H9 (cell line): ENCODE measurements at regions not wholly inside any gene's neighbourhood (a gene's known extent, or its start where the extent isn't known, plus 50 kb on each side); places are given as distances from the start of the nearest gene placed in this dataset.

ENCODE experiments used
- DNase-seq: peaks from one replicate; pipeline ENCODE4 v3.0.0-alpha.2; 2017
- H2AFZ ChIP-seq: one replicate; pipeline ENCODE4 v1.6.1; 2013; ENCODE audit warnings: mild to moderate bottlenecking, low read length, control low read depth, moderate library complexity
- H2AK5ac ChIP-seq: 2 replicates; pipeline ENCODE4 v1.6.1; 2013; ENCODE audit warnings: low read length, control low read depth, mixed read lengths; ENCODE audit not compliant: insufficient read length
- H2BK120ac ChIP-seq: one replicate; pipeline ENCODE4 v1.6.1; 2013; ENCODE audit warnings: low read depth, mild to moderate bottlenecking, low read length, control low read depth, inconsistent platforms; ENCODE audit not compliant: poor library complexity, severe bottlenecking
- H2BK12ac ChIP-seq: 2 replicates; pipeline ENCODE4 v1.6.1; 2013; ENCODE audit warnings: low read length, control low read depth, mixed read lengths, low read depth; ENCODE audit not compliant: insufficient read length
- H2BK15ac ChIP-seq: 2 replicates; pipeline ENCODE4 v1.6.1; 2013; ENCODE audit warnings: low read depth, low read length, control low read depth
- H2BK20ac ChIP-seq: one replicate; pipeline ENCODE4 v1.6.1; 2013; ENCODE audit warnings: low read depth, mild to moderate bottlenecking, low read length, control low read depth, inconsistent platforms; ENCODE audit not compliant: poor library complexity, severe bottlenecking
- H2BK5ac ChIP-seq: 2 replicates; pipeline ENCODE4 v1.6.1; 2013; ENCODE audit warnings: low read length, control low read depth, mixed read lengths; ENCODE audit not compliant: insufficient read length
- H3K14ac ChIP-seq: 2 replicates; pipeline ENCODE4 v1.6.1; 2013; ENCODE audit warnings: low read length, control low read depth; ENCODE audit not compliant: insufficient read depth
- H3K18ac ChIP-seq: 2 replicates; pipeline ENCODE4 v1.6.1; 2013; ENCODE audit warnings: low read depth, mild to moderate bottlenecking, mixed read lengths, low read length, control low read depth; ENCODE audit not compliant: insufficient read length
- H3K23ac ChIP-seq: 2 replicates; pipeline ENCODE4 v1.6.1; 2013; ENCODE audit warnings: low read length, control low read depth, mixed read lengths, low read depth; ENCODE audit not compliant: insufficient read length
- H3K23me2 ChIP-seq: 2 replicates; pipeline ENCODE4 v1.6.1; 2013; ENCODE audit warnings: low read depth, mild to moderate bottlenecking, mixed read lengths, low read length, control low read depth; ENCODE audit not compliant: insufficient read length, poor library complexity, severe bottlenecking
- H3K27ac ChIP-seq: 2 replicates; pipeline ENCODE4 v1.5.1; 2013; ENCODE audit warnings: low read length, control low read depth, mixed read lengths, low read depth; ENCODE audit not compliant: insufficient read length
- H3K27me3 ChIP-seq: 2 replicates; pipeline ENCODE4 v1.6.1; 2013; ENCODE audit warnings: low read length, control low read depth, inconsistent platforms; ENCODE audit not compliant: insufficient read depth
- H3K4ac ChIP-seq: 2 replicates; pipeline ENCODE4 v1.6.1; 2013; ENCODE audit warnings: low read depth, mild to moderate bottlenecking, control low read depth, inconsistent platforms, low read length, moderate library complexity
- H3K4me1 ChIP-seq: 2 replicates; pipeline ENCODE4 v1.6.1; 2013; ENCODE audit warnings: low read length, control low read depth, inconsistent platforms; ENCODE audit not compliant: insufficient read depth
- H3K4me2 ChIP-seq: 2 replicates; pipeline ENCODE4 v1.6.1; 2013; ENCODE audit warnings: low read length, control low read depth, mixed read lengths; ENCODE audit not compliant: insufficient read length, insufficient read depth
- H3K56ac ChIP-seq: 2 replicates; pipeline ENCODE4 v1.6.1; 2013; ENCODE audit warnings: low read depth, mild to moderate bottlenecking, mixed read lengths, low read length, control low read depth; ENCODE audit not compliant: insufficient read length
- H3K79me1 ChIP-seq: 2 replicates; pipeline ENCODE4 v1.6.1; 2013; ENCODE audit warnings: low read depth, mild to moderate bottlenecking, moderate library complexity, low read length, control low read depth, inconsistent platforms; ENCODE audit not compliant: insufficient read depth, poor library complexity, severe bottlenecking
- H3K79me2 ChIP-seq: 2 replicates; pipeline ENCODE4 v1.6.1; 2013; ENCODE audit warnings: low read length, control low read depth, inconsistent platforms; ENCODE audit not compliant: insufficient read depth
- H3K9ac ChIP-seq: 2 replicates; pipeline ENCODE4 v1.6.1; 2013; ENCODE audit warnings: low read length, control low read depth, mixed read lengths; ENCODE audit not compliant: insufficient read length; ENCODE audit errors: extremely low read depth
- H3K9me3 ChIP-seq: one replicate; pipeline ENCODE4 v1.6.1; 2013; ENCODE audit warnings: low read depth, low read length, inconsistent platforms; ENCODE audit not compliant: control insufficient read depth
- H3T11ph ChIP-seq: one replicate; pipeline ENCODE4 v1.6.1; 2013; ENCODE audit warnings: mild to moderate bottlenecking, low read length, control low read depth, inconsistent platforms
- H4K20me1 ChIP-seq: one replicate; pipeline ENCODE4 v1.6.1; 2013; ENCODE audit not compliant: control insufficient read depth, insufficient read length, insufficient read depth
- H4K5ac ChIP-seq: 2 replicates; pipeline ENCODE4 v1.6.1; 2013; ENCODE audit warnings: low read depth, mild to moderate bottlenecking, mixed read lengths, low read length, control low read depth; ENCODE audit not compliant: insufficient read length
- H4K8ac ChIP-seq: replicated peaks from 2 replicates; pipeline ENCODE4 v1.6.1; 2013; ENCODE audit warnings: low read length, control low read depth, mixed read lengths, low read depth; ENCODE audit not compliant: insufficient read length
- H4K91ac ChIP-seq: 2 replicates; pipeline ENCODE4 v1.6.1; 2013; ENCODE audit warnings: low read depth, mild to moderate bottlenecking, moderate library complexity, mixed read lengths, low read length, control low read depth; ENCODE audit not compliant: insufficient read length
- H3K27ac Mint-ChIP-seq, 3 experiments: 2 replicates in 2 of 3; 3 replicates in 1 of 3; pipeline ENCODE4 v1.8.0; 2020 to 2021; ENCODE audit warnings: mixed read lengths in 3 of 3, mild to moderate bottlenecking in 1 of 3, moderate library complexity in 1 of 3
- H3K27me3 Mint-ChIP-seq: 2 replicates; pipeline ENCODE4 v1.8.0; 2021; ENCODE audit warnings: low read depth, mild to moderate bottlenecking, moderate library complexity, mixed read lengths
- H3K36me3 Mint-ChIP-seq, 3 experiments: 2 replicates in 2 of 3; 3 replicates in 1 of 3; pipeline ENCODE4 v1.8.0; 2020 to 2021; ENCODE audit warnings: low read depth in 3 of 3, mixed read lengths in 3 of 3; ENCODE audit not compliant: insufficient read depth in 1 of 3
- H3K4me1 Mint-ChIP-seq, 2 experiments: 2 replicates each; pipeline ENCODE4 v1.8.0; 2020; ENCODE audit warnings: mixed read lengths in 2 of 2
- H3K4me3 Mint-ChIP-seq, 2 experiments: 2 replicates in 1 of 2; 3 replicates in 1 of 2; pipeline ENCODE4 v1.8.0; 2020 to 2021; ENCODE audit warnings: mild to moderate bottlenecking in 2 of 2, mixed read lengths in 2 of 2, moderate library complexity in 1 of 2
- H3K9me3 Mint-ChIP-seq, 2 experiments: 2 replicates in 1 of 2; 3 replicates in 1 of 2; pipeline ENCODE4 v1.8.0; 2020; ENCODE audit warnings: mild to moderate bottlenecking in 2 of 2, mixed read lengths in 2 of 2, moderate library complexity in 1 of 2
- WGBS: extraction: QIAGEN DNeasy Blood & Tissue Kit; methylation state at CpG from one replicate; pipeline ENCODE4 v1.1.7; 2013; ENCODE audit warnings: missing lambda C conversion rate, low lambda C conversion rate, mixed read lengths; ENCODE audit not compliant: insufficient read length; ENCODE audit errors: extremely low coverage; 5-methylcytosine and 5-hydroxymethylcytosine counted together
- TF ChIP-seq, protein P1 (sequence below): fragments of 200-600 bp; sonication (generic); conservative IDR thresholded peaks from 3 replicates; pipeline ENCODE4 v1.8.0; 2021; ENCODE audit warnings: antibody characterized with exemption, mild to moderate bottlenecking

DNA sequence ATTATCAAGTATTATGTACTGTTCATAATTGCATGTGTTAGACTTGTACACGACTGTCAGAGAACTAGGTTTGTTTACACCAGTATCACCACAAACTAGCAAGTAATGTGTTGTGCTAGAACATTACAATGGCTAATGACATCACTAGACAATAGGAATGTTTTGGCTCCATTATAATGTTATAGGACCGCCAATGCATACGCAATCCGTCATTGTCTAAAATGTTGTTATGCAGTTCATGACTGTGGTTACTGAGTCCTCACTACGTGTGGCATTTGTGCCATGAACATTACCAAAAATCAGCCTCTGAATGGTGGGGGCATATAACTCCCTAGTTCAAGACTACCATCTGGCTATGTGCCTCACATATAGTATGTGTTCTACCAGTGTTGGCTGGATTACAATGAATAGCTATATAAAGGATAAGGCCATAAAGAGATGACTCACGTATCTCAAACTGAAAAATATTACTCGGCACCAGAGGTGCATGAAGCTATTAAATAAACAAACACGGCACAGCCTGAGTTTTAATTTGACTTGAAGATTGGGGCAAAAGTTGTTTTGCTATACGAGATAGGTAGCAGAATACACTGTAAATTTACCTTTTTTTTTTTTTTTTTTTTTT, 89.1 kb upstream of the COL24A1 start:
- Histone ChIP-seq H2BK12ac (no peak overlapping the region), H3K27ac (no peak overlapping the region), H3K14ac (no peak overlapping the region), H3K79me1 (no peaks in the 10 kb centered on the region), H3K56ac (no peak overlapping the region), H2BK20ac (no peak overlapping the region), H3K9ac (no peak overlapping the region), H2BK5ac (no peak overlapping the region), H3K79me2 (no peaks in the 10 kb centered on the region), H3K18ac (no peak overlapping the region), H2BK120ac (no peak overlapping the region), H3K4ac (no peak overlapping the region), H2AFZ (no peak overlapping the region), H3K4me2 (no peak overlapping the region), H3K4me1 (no peaks in the 10 kb centered on the region), H3K23ac (no peak overlapping the region), H3K9me3 (no peaks in the 10 kb centered on the region), H4K20me1 (no peaks in the 10 kb centered on the region), H4K8ac (no peak overlapping the region), H4K5ac (no peak overlapping the region), H2BK15ac (no peak overlapping the region), H4K91ac (no peak overlapping the region), H3K23me2 (no peaks in the 10 kb centered on the region), H3K27me3 (no peaks in the 10 kb centered on the region), H2AK5ac (no peak overlapping the region), H3T11ph (no peak overlapping the region)
- TF ChIP-seq, protein P1, sequence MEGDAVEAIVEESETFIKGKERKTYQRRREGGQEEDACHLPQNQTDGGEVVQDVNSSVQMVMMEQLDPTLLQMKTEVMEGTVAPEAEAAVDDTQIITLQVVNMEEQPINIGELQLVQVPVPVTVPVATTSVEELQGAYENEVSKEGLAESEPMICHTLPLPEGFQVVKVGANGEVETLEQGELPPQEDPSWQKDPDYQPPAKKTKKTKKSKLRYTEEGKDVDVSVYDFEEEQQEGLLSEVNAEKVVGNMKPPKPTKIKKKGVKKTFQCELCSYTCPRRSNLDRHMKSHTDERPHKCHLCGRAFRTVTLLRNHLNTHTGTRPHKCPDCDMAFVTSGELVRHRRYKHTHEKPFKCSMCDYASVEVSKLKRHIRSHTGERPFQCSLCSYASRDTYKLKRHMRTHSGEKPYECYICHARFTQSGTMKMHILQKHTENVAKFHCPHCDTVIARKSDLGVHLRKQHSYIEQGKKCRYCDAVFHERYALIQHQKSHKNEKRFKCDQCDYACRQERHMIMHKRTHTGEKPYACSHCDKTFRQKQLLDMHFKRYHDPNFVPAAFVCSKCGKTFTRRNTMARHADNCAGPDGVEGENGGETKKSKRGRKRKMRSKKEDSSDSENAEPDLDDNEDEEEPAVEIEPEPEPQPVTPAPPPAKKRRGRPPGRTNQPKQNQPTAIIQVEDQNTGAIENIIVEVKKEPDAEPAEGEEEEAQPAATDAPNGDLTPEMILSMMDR, result no peak
- no peak overlapping the region for H3K4me3 Mint-ChIP-seq
- no peaks in the 10 kb centered on the region; a peak in 1 of 5 replicates for H3K9me3 Mint-ChIP-seq
- no peak overlapping the region for H3K27ac Mint-ChIP-seq
- no peaks in the 10 kb centered on the region for H3K4me1 Mint-ChIP-seq
- H3K36me3 Mint-ChIP-seq, result no peaks in the 10 kb centered on the region
- H3K27me3 Mint-ChIP-seq, result no peaks in the 10 kb centered on the region
- WGBS, result no CpG with 5 or more reads among the region's 9 CpGs
- no peak for DNase-seq
